GM11168 (cell line): ENCODE measurements at regions not wholly inside any gene's neighbourhood (a gene's known extent, or its start where the extent isn't known, plus 50 kb on each side); places are given as distances from the start of the nearest gene placed in this dataset.

Experiments
- in situ Hi-C: fragments of 300-500 bp; cut with MboI; formaldehyde crosslinking; loops from one replicate; pipeline ENCODE4 v1.12.0; 2022; ENCODE audit warnings: low sequenced_read_pairs; ENCODE audit not compliant: unreplicated experiment

- in situ Hi-C loops: no loop called here
Observed at GRCh38 chr7:118298771-118299170, 74.3 kb downstream of the ANKRD7 start.

DNA sequence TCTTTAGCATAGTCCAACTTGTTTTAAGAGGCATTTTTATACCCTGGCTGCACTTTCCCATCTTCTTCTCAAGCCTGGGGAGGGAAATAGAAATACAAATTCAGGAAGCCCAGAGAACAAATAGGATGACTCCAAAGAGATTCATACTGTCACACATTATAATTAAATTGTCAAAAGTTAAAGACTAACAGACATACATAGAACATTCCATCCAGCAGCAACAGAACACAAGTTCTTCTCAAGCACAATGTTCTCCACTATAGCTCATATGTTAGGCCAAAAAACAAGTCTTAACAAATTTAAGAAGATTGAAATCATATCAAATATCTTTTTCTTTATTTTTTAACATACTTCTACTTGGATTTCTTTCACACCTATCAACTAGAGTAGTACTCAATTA lies 75.7 kb downstream of the ANKRD7 start:
- in situ Hi-C loops: no loop called here

DNA sequence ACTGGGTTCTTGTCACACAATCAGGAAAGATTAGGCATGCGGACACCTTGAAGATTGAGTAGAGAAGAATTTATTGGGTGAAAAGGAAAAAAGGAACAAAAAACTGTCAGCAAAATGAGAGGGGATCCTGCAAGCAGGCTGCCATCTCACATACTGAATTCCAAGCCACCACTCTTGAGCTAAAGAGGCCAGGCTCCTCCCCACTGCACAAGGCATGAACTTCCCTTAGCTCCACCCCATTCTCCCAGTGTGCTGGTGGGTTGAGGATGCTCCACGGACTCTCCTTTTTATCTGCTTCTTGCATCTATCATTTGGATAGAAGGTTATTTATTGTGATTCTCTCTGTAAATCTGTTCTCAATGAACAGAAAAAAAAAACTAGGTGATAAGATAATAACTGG lies 79.6 kb downstream of the ANKRD7 start:
- in situ Hi-C loops: no loop called here

DNA sequence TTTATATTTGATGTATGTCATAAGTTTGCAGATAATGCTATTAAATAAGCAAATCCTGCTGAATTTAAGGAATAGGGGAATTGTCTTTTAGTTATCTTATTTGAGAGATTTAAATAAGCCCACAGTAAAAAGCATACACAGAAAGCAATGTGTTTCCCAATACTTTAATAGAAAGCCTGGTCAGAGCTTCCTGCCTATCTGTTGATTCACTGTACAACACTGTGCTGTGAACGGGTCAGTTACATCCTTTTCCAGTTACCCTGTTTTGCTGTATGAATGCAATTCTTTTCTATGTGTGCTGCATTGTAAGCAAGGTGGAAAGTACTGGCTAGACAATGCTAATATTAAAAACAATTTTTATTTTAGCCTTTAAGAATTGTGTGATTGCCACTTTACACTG lies 81.2 kb downstream of the ANKRD7 start:
- in situ Hi-C loops: no loop called here

GRCh38 chr7:118306771-118307170 lies 82.3 kb downstream of the ANKRD7 start:
- in situ Hi-C loops: no loop called here

- in situ Hi-C loops: no loop called here
Observed at GRCh38 chr7:118311121-118311836, 86.8 kb downstream of the ANKRD7 start.

- in situ Hi-C loops: no loop called here
Observed at GRCh38 chr7:118312051-118312450, 87.5 kb downstream of the ANKRD7 start.

- in situ Hi-C loops: no loop called here
Observed at GRCh38 chr7:118312966-118313365, 88.5 kb downstream of the ANKRD7 start.

DNA sequence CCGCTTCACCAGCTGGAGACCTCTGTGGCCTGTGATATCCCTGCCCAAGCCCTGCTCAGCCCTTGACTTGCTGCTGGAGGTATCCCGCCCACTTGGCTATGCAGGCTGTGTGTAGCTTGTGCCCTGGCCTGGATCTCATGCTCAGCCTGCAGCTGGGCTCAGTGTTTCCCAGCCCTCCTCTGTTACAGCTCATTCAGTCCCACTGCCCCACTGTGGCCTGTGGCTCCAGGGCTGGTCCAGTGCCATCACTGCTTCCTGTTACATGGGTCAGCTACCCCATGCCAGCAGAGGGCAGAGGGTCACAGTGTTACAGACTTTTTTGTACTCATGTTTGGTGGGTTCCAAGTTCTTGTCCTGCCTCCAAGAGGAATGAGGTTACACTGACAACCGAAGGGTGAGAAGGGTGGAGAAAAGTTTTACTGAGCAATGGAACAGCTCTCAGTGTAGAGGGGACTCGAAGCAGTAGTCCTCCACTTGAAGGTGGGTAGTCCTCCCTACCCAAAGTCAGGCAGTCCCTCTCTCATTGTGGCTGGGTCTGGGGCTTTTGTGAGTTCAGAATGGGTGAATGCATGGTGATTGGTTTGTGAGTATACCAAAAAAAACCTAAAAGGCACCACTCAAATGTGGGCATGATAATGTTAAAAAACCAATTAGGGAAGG lies 100.4 kb downstream of the ANKRD7 start:
- in situ Hi-C loops: no loop called here

DNA sequence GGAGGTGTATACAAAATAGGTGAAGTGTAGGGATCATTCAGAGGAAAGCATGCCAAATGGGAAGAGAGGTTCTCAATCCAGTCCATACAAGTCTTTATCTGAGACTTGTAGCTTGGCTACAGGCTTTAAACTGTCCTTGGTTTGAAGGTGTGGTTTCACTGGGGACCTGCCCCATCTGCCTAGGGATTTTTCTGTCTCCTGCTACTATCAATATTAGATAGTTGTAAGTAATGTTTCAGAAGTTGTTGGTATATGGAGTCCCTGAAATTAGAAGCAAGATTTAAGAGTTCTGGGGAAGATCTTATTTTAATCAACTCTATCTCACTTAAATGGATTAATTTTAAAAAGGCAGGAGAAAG lies 100.9 kb downstream of the ANKRD7 start:
- in situ Hi-C loops: no loop called here

DNA sequence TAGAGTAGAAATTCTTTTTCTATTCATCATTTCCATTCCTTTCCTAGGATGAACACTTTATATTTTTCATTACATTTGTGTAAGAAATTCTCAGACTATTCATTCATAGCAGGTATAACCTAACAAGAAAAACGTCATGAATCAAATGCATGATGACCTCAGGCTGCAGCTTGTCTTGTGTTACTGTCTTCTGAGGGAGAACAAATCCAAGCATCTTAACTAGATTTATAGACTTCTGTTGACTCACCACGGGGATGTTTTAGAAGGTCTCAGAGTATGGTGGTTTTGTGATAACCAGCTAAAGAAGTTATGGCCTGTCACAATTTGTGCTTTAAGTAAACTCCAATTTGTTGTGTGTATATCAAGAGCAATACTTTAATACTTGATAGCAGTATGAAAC lies 102.7 kb downstream of the ANKRD7 start:
- in situ Hi-C loops: no loop called here

GRCh38 chr7:118328505-118329211 lies 104.2 kb downstream of the ANKRD7 start:
- in situ Hi-C loops: no loop called here

DNA sequence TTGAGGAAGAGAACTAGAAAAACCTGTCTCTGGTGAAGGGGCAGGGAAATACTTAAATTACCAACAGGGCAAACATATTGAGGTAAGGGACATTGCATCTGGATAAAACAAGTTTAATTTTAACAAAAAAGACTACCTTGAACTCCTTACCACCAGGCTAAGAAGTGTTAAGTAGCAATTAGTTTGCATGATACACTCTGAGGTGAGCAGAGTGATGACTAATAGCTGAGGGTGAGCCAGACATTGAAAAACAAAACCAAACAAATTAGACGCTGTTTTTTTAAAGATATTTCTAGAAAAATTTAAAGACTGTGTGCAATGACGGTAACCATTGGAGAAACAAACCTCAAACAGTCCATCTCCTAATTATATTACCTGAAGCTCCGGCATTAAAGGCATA lies 105.9 kb downstream of the ANKRD7 start:
- in situ Hi-C loops: no loop called here

DNA sequence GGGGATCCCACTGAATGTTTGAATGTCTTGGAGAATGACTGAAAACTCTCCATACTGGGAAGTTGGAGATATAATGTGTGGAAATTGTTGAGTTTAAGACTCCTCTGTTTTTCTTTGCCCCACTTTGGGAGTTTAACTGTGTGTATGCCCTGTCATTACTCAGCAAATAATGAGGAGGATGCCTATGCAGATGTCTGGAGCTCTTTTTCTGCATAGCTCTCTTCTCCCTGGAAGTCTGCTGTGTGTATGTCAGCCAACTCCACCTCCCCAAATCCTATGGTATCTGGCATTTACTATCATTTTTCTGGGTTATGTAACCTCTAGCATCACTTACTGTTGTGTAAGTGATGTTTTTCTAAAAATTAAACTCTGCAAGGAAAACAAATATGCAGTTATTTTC lies 122.2 kb downstream of the ANKRD7 start:
- in situ Hi-C loops: no loop called here

DNA sequence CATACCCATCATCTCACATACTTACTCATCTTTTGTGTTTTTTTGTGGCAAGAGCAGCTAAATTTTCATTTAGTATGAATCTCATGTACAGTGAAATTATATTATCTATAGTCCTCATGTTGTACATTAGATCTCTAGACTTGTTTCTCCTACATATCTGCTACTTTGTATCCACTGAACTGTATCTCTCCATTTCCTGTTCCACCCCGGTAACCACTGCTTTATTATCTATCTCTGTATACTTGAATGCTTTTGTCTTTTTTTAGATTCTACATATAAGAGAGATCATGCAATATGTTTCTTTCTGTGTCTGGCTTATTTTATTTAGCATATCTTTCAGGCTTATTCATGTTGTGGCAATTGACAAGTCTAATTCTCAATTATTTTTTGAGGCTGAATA lies 125.1 kb downstream of the ANKRD7 start:
- in situ Hi-C loops: no loop called here

GRCh38 chr7:118350260-118350659 lies 125.8 kb downstream of the ANKRD7 start:
- in situ Hi-C loops: no loop called here

DNA sequence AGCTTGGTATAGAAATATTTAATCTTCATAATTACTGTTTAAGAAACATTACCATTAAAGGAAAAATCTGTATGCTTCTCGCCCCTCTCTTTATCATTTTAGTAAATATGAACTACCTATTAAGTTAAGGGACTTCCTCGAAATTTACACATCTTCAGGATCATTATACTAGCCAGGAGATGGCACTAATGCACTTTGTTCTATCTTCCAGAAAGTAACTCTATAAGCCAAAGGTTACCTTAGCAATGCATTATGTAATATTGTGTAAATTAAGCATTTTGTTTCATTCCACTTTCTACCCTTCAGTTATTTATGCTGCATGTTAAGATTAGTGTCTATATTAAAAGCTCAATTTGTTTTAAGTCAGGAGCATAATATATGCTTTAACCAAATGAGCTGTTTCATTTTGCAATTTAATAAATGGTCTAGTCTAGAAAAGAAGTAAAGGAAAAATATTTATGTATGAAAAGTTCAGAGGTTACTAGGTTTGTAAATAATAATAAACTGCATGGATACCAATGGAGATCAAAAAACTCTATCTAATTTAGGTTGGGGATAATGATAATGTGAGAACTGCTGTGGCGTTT lies 128.5 kb downstream of the ANKRD7 start:
- in situ Hi-C loops: no loop called here

DNA sequence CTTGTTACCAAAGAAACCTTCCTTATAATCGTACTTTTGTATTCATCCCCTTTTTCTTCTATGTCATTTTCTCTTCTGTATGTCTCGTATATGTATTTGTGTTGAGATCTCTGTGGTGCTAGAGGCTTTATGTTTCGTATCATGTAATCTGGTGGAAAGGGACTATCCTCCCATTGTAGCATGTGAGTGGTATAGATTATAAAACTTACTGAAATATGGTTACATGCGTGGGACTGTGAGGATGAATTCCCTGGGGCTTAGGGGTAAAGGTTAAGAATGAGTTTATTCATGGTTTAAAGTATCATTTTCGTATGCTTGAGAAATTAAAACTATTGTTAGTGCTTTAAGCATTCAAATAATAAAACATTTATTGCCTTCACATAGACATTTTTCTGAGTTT lies 141.9 kb downstream of the ANKRD7 start:
- in situ Hi-C loops: no loop called here

DNA sequence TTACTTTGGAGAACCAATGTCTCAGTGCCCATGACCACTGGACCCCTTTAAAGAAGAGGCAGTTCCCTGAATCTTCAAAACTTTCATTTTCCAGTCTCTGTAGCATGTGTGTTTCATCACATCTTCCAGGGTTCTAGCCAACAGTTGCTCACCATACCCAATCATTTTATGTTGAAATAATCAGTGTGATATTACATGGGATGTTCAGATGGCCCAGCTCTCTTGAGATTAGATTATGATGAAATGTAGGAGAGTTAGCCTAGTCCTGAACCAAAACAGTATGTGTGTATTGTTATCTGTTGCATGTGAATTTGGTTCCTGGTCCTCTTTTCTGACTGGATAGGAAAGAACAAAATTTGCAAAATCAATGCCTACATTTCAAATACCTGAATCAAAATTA lies 144.5 kb downstream of the ANKRD7 start:
- in situ Hi-C loops: no loop called here

DNA sequence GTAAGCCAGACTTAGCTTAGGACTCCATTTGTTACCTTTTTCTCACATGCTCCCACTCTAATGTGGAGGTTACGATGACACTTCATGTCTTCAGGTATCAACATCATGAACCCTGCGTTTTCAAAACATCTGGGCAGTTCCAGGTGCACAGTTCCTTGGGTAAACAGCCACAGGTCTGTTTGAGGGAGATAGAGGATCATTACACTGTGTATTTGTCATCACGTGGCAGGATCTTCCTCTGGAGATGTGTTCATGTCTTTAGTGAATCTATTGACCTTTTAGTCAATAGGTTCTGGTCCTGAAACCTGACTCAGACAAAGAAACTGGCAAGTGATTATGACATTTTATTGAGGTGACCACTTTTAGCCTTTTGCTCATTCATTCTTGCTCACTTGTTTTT lies 145.5 kb downstream of the ANKRD7 start:
- in situ Hi-C loops: no loop called here

- in situ Hi-C loops: no loop called here
Observed at GRCh38 chr7:118372530-118372929, 148.0 kb downstream of the ANKRD7 start.
